Upper lobe of right lung (tissue), 1 donor: ENCODE measurements at regions not wholly inside any gene's neighbourhood (a gene's known extent, or its start where the extent isn't known, plus 50 kb on each side); places are given as distances from the start of the nearest gene placed in this dataset.
A peak's percentile ranks its signal among the peaks of the same experiment; 100 is the strongest.

Source experiments
- ATAC-seq: fragments of 200-7000 bp; cut with Tn5 transposase; one replicate; pipeline ENCODE4 v1.9.1; 2020; ENCODE audit warnings: mild to moderate bottlenecking, moderate library complexity
- DNase-seq: peaks from one replicate; pipeline ENCODE4 v3.0.0-alpha.2; 2020
- H3K27ac ChIP-seq: fragments of 200-600 bp; one replicate; pipeline ENCODE4 v1.8.0; 2022
- H3K27me3 ChIP-seq: fragments of 200-600 bp; one replicate; pipeline ENCODE4 v1.8.0; 2022; ENCODE audit warnings: mild to moderate bottlenecking
- H3K36me3 ChIP-seq: fragments of 200-600 bp; one replicate; pipeline ENCODE4 v1.8.0; 2022
- H3K4me1 ChIP-seq: fragments of 200-600 bp; one replicate; pipeline ENCODE4 v1.8.0; 2022
- H3K4me3 ChIP-seq: fragments of 200-600 bp; one replicate; pipeline ENCODE4 v1.8.0; 2022; ENCODE audit warnings: mild to moderate bottlenecking
- H3K9me3 ChIP-seq: fragments of 200-600 bp; one replicate; pipeline ENCODE4 v1.8.0; 2022
- intact Hi-C: fragments of 100-400 bp; cut with DNase I; formaldehyde crosslinking; loops from one replicate; pipeline ENCODE4 v1.11.0; 2022
- TF ChIP-seq, protein P1 (sequence below): fragments of 200-600 bp; IDR thresholded peaks from one replicate; pipeline ENCODE4 v1.8.0; 2022; ENCODE audit warnings: antibody characterized with exemption
- donor health status: DM: no; HTN: yes; CAD: no; lungs with severe emphysema.

DNA sequence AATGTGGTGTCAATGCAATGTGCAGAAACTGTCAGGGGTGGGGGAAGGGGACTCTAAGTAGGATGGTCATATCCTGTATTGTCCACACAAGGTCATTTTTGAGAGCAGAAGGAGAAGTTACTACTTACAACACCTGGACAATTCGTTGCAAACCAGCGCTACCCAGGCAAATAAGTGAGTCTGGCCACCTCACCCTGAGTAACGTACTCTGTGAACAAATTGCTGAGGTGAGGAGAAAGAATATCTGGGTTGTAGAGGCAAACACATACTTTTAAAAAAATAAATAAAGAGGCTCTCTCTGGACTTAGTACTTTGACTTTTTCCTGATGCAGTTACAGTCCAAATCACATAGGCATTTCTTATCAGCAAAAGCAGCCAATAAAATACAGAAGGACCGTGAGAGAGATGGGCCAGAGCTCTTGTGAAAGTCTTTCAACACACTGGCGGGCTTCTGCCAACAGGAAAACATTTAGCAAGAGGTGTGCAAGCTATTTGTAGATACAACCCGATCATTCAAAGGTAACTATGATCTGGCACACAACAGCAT lies 268.2 kb upstream of the ID2 start:
- intact Hi-C loops, result no loop called here
- DNase-seq, result no peak
- Histone ChIP-seq H3K4me1 (peaks cover 17% of the 10 kb centered on the region), H3K9me3 (no peaks in the 10 kb centered on the region), H3K4me3 (no peak overlapping the region), H3K27me3 (no peaks in the 10 kb centered on the region), H3K27ac (no peak overlapping the region), H3K36me3 (no peaks in the 10 kb centered on the region)
- ATAC-seq, result peak; percentile 59
- TF ChIP-seq, protein P1, sequence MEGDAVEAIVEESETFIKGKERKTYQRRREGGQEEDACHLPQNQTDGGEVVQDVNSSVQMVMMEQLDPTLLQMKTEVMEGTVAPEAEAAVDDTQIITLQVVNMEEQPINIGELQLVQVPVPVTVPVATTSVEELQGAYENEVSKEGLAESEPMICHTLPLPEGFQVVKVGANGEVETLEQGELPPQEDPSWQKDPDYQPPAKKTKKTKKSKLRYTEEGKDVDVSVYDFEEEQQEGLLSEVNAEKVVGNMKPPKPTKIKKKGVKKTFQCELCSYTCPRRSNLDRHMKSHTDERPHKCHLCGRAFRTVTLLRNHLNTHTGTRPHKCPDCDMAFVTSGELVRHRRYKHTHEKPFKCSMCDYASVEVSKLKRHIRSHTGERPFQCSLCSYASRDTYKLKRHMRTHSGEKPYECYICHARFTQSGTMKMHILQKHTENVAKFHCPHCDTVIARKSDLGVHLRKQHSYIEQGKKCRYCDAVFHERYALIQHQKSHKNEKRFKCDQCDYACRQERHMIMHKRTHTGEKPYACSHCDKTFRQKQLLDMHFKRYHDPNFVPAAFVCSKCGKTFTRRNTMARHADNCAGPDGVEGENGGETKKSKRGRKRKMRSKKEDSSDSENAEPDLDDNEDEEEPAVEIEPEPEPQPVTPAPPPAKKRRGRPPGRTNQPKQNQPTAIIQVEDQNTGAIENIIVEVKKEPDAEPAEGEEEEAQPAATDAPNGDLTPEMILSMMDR, result no peak

DNA sequence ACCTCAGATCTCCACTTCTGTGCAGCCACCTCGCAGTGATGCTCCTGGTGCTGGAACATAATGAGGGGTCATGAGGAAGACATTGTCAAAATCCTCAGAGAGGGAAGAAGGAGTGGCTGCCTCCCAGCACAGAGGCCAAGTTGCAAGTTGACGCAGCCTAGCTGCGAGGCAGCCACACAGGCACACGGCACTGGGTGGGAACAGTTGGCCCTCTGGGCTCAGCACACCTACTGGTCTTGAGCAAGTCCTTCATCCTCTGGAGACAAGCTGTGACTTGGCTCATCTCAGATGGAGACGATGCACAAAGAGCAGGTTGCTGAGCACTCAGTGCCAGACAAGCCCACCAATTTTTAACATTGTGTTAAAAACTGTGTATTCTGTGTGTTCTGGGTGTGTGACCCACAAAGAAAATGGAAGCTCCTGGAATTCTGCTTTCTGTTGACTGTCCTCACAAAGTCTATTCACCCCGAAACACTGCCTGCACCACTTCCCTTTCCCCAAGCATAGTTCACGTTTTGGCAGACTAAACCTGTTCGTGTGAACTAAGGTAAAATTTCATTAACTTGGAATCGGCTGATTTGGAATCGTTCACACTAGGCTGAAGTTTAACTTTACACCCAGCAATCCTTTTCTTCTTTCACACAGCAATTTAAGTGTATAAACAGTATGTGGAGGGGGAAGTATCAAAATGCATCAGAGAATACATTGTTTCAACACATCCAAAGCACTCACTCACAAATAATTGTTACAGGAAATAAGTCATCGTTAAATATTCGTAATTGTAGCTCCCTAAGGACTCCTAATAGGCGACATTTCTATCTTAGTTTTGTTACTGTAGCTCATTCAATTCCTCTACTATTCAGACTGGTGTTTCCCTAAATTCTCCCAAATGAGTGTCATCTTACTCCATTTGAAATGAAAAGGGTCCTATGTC lies 266.6 kb upstream of the ID2 start:
- Histone ChIP-seq H3K36me3 (no peaks in the 10 kb centered on the region), H3K27ac (no peak overlapping the region), H3K9me3 (no peaks in the 10 kb centered on the region), H3K4me1 (peaks cover 17% of the 10 kb centered on the region), H3K4me3 (no peak overlapping the region), H3K27me3 (no peaks in the 10 kb centered on the region)
- ATAC-seq (no peak), DNase-seq (no peak)
- intact Hi-C loops, result no loop called here
- TF ChIP-seq, protein P1, result no peak

DNA sequence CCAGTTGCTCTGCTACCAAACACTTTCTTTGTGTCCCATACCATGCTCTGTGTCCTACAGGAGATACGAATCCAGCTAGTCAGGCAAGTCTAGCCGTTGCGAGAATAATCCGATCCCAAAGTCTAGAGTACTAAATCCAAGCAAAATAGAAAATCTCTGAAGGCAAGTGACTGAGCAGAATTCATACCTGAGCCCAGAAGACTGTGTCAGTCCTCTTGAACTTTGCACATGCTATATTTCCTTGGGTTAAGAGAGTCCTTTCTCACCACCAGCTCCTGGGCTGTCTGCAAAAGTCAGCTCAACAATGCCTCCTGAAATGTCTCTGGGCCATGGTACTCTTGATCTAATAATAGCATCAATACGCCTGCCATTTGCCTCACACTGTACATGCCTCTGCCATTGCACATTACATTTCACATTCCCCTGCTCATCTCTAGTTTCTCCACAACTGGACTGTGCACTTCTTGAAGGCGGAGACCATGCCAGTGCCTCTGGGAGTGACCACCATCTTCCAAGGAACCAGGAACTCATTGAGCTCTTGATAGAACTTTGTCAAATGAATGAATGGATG lies 265.8 kb upstream of the ID2 start:
- TF ChIP-seq, protein P1, result no peak
- no peaks in the 10 kb centered on the region for H3K36me3 ChIP-seq
- peaks cover 17% of the 10 kb centered on the region for H3K4me1 ChIP-seq
- H3K27me3 ChIP-seq, result no peaks in the 10 kb centered on the region
- no peak overlapping the region for H3K4me3 ChIP-seq
- H3K27ac ChIP-seq, result no peak overlapping the region
- no peak for ATAC-seq
- H3K9me3 ChIP-seq, result no peaks in the 10 kb centered on the region
- no peak for DNase-seq
- intact Hi-C loops, result no loop called here

DNA sequence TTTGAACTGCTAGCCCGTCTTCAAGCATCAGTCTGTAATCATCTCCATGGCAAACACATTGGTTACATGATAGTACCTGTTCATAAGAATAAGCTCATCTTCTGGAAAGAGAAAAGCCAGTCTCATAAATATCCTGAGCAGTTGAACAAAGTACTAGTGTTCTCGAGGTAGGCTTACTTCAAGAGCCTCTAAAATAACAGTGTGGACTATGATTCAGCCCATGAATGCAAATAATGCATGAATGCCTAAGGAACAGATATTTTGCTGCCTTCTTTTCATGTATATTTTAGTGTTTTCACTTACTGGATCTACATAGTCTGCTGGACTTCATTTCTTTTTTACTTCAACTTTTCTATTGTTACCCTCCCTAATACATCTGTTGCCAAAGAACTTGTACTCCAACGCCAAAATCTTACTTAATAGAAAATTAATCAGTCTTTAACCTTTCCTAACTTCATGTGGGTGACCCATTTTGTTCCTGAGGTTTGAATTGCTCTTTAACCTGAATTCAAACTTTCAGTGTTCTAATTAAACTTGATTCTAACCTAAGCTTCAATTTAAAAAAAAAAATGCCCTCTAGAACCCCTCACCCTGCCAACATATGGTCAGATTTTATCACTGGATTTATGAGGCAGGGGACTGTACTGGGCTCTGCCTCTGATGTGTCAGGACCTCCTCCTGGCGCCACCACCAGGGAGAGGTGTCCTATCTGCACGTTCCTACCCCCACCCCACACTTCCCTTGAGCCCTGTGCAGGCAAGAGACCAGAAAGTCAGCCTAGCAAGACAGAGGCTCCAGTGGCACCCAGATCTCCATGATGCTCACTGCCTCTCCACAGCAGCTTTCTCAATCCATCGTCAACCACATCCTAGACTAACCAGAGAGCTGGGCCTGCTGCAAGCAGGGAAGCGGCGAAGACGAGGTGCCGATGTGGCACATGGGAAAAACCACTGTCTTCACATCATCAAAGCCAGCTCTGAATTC lies 264.7 kb upstream of the ID2 start:
- ATAC-seq (no peak), DNase-seq (no peak)
- H3K27ac ChIP-seq, result no peak overlapping the region
- H3K9me3 ChIP-seq, result no peaks in the 10 kb centered on the region
- H3K4me1 ChIP-seq, result peaks cover 12% of the 10 kb centered on the region
- H3K27me3 ChIP-seq, result no peaks in the 10 kb centered on the region
- H3K36me3 ChIP-seq, result no peaks in the 10 kb centered on the region
- TF ChIP-seq, protein P1, result no peak
- intact Hi-C loops, result no loop called here
- H3K4me3 ChIP-seq, result no peak overlapping the region

DNA sequence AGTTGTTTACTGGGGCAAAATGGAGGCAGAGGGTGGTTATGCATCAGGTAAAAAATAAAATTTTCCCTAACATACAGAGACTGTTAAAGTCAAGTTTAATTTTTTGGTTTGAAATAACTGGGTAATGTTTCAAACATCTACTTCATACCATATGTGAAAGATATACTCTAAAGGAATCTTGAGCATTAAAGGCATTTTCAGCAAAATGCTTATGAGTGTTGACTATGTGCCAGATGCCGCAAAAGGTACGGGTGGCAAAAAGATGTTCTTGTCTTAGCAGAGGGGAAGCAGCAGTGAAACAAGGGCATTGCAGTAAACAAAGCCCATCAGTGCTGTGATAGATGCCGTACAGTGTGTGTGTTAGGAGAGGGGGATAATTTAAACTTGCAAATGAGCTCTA lies 263.1 kb upstream of the ID2 start:
- Histone ChIP-seq H3K27me3 (no peaks in the 10 kb centered on the region), H3K4me1 (peaks cover 3% of the 10 kb centered on the region), H3K36me3 (no peaks in the 10 kb centered on the region), H3K9me3 (no peaks in the 10 kb centered on the region), H3K27ac (no peak overlapping the region), H3K4me3 (no peak overlapping the region)
- DNase-seq, result no peak
- intact Hi-C loops, result no loop called here
- no peak for ATAC-seq
- TF ChIP-seq, protein P1, result no peak
